GM12878 (cell line): ENCODE measurements at regions not wholly inside any gene's neighbourhood (a gene's known extent, or its start where the extent isn't known, plus 50 kb on each side); places are given as distances from the start of the nearest gene placed in this dataset.

Experiments used
- ATAC-seq: fragments of 200-7000 bp; cut with Tn5 transposase; 3 replicates; pipeline ENCODE4 v1.9.1; 2020; ENCODE audit warnings: mild to moderate bottlenecking, moderate library complexity
- BruUV-seq: library from RNA; stranded (reverse); fragments of 400-500 nt; replicated peaks from 2 replicates; lab custom pipeline; 2021; lab: Mats Ljungman, UMichigan
- CTCF ChIA-PET: fragments of 300-600 bp; sonication (Branson Sonifier 250); formaldehyde crosslinking; extraction: SDS; loops from one replicate; lab custom pipeline; 2021; ENCODE audit warnings: inconsistent platforms; lab: Yijun Ruan, JAX
- POLR2A ChIA-PET: fragments of 350-600 bp; formaldehyde crosslinking; extraction: SDS; loops from one replicate; lab custom pipeline; 2021; ENCODE audit warnings: inconsistent platforms; lab: Charles Lee
- RAD21 ChIA-PET: fragments of 300-600 bp; sonication (Branson Sonifier 250); formaldehyde crosslinking; loops from one replicate; lab custom pipeline; 2023; ENCODE audit warnings: antibody characterized with exemption; ENCODE audit not compliant: unreplicated experiment; lab: Charles Lee
- SMC1A ChIA-PET: fragments of 300-600 bp; sonication (Branson Sonifier 250); formaldehyde crosslinking; loops from one replicate; lab custom pipeline; 2023; ENCODE audit not compliant: unreplicated experiment, uncharacterized antibody; lab: Charles Lee
- DNase-seq: peaks from one replicate; pipeline ENCODE4 v3.0.0-alpha.2; 2011; ENCODE audit warnings: low read depth, low spot score
- FAIRE-seq: peaks from 3 replicates; lab custom pipeline; 2011; peaks lifted over from hg19 to GRCh38; lab: Jason Lieb, UNC
- H2AFZ ChIP-seq: 2 replicates; pipeline ENCODE4 v1.6.0; 2011; ENCODE audit warnings: low read depth, low read length, control low read depth; ENCODE audit not compliant: control insufficient read depth
- H3K27ac ChIP-seq: 2 replicates; pipeline ENCODE4 v1.5.1; 2011; ENCODE audit warnings: control low read depth; ENCODE audit not compliant: control insufficient read depth, insufficient read depth
- H3K27me3 ChIP-seq, 2 experiments: replicated peaks in 1 of 2; 2 replicates each; pipeline versions ENCODE4 v1.6.0 to v1.6.1; 2011; ENCODE audit warnings: low read length in 1 of 2; ENCODE audit not compliant: control insufficient read depth in 2 of 2, insufficient read depth in 2 of 2
- H3K36me3 ChIP-seq, 2 experiments: 2 replicates each; pipeline ENCODE4 v1.5.1; 2011; ENCODE audit warnings: low read length in 1 of 2; ENCODE audit not compliant: control insufficient read depth in 2 of 2, insufficient read depth in 2 of 2
- H3K4me1 ChIP-seq: 2 replicates; pipeline ENCODE4 v1.6.1; 2011; ENCODE audit warnings: mild to moderate bottlenecking, low read length, moderate library complexity, mixed read lengths; ENCODE audit not compliant: control insufficient read depth, insufficient read depth
- H3K4me2 ChIP-seq: 2 replicates; pipeline ENCODE4 v1.6.0; 2011; ENCODE audit warnings: control low read depth; ENCODE audit not compliant: control insufficient read depth, insufficient read depth
- H3K4me3 ChIP-seq: fragments of 200-600 bp; sonication (generic); 2 replicates; pipeline ENCODE4 v1.5.1; 2016
- H3K79me2 ChIP-seq: 2 replicates; pipeline ENCODE4 v1.6.0; 2011; ENCODE audit warnings: low read length; ENCODE audit not compliant: control insufficient read depth, insufficient read depth
- H3K9ac ChIP-seq: 2 replicates; pipeline ENCODE4 v1.8.0; 2011; ENCODE audit warnings: low read length, control low read depth, mixed read lengths; ENCODE audit not compliant: control insufficient read depth, insufficient read depth
- H3K9me3 ChIP-seq: replicated peaks from 3 replicates; pipeline ENCODE4 v1.5.1; 2011; ENCODE audit warnings: mild to moderate bottlenecking, low read length; ENCODE audit not compliant: control insufficient read depth, insufficient read depth
- H4K20me1 ChIP-seq: 2 replicates; pipeline ENCODE4 v1.6.0; 2011; ENCODE audit not compliant: control insufficient read depth, insufficient read depth
- ASH2L ChIP-seq: fragments of 300-600, 200-600 bp; sonication (generic); IDR thresholded peaks from 2 replicates; pipeline ENCODE4 v1.6.1; 2017; ENCODE audit warnings: low read depth, mild to moderate bottlenecking, borderline replicate concordance
- BACH1 ChIP-seq: fragments of 450-650 bp; IDR thresholded peaks from 2 replicates; pipeline ENCODE4 v1.6.1; 2017; ENCODE audit warnings: mild to moderate bottlenecking, borderline replicate concordance
- CBFB ChIP-seq: IDR thresholded peaks from 2 replicates; pipeline ENCODE4 v1.6.1; 2016; ENCODE audit warnings: antibody characterized with exemption, low read depth
- ETV6 ChIP-seq, 2 experiments: fragments of 450-650 bp in 1 of 2; IDR thresholded peaks in 1 of 2; conservative IDR thresholded peaks in 1 of 2; 2 replicates each; pipeline ENCODE4 v1.6.1; 2014; ENCODE audit warnings: antibody characterized with exemption in 1 of 2, borderline replicate concordance in 1 of 2, low read depth in 1 of 2, mild to moderate bottlenecking in 1 of 2, moderate library complexity in 1 of 2
- NR2F1 ChIP-seq: fragments of 450-650 bp; conservative IDR thresholded peaks from 2 replicates; pipeline ENCODE4 v1.6.1; 2017; ENCODE audit warnings: mild to moderate bottlenecking
- POLR2AphosphoS5 ChIP-seq: IDR thresholded peaks from 2 replicates; pipeline ENCODE4 v1.6.1; 2011; ENCODE audit warnings: mild to moderate bottlenecking, low read length, inconsistent platforms
- ZNF622 ChIP-seq: fragments of 450-650 bp; IDR thresholded peaks from 2 replicates; pipeline ENCODE4 v1.6.1; 2017; ENCODE audit warnings: mild to moderate bottlenecking, inconsistent platforms
- WGBS: methylation state at CpG from one replicate; pipeline ENCODE4 v1.1.6; 2016; ENCODE audit warnings: low lambda C conversion rate; ENCODE audit not compliant: insufficient replicate concordance, insufficient coverage; ENCODE audit errors: missing lambda C conversion rate; 5-methylcytosine and 5-hydroxymethylcytosine counted together
- in situ Hi-C: fragments of 300-500 bp; cut with MboI; formaldehyde crosslinking; loops from 9 replicates; pipeline ENCODE4 v1.14.3; 2018; ENCODE audit warnings: mixed read lengths
- intact Hi-C: fragments of 100-400 bp; cut with micrococcal nuclease; formaldehyde crosslinking; loops from one replicate; pipeline ENCODE4 v1.14.2; 2022; ENCODE audit not compliant: unreplicated experiment
- TF ChIP-seq, protein P1 (sequence below): IDR thresholded peaks from 2 replicates; pipeline ENCODE4 v1.6.1; 2011; ENCODE audit warnings: mild to moderate bottlenecking, low read depth, low read length, moderate library complexity; ENCODE audit not compliant: insufficient replicate concordance
- TF ChIP-seq, protein P2 (sequence below), 3 experiments: IDR thresholded peaks in 2 of 3; conservative IDR thresholded peaks in 1 of 3; 2 replicates each; pipeline ENCODE4 v1.5.1; 2011; ENCODE audit warnings: low read depth in 3 of 3, low read length in 3 of 3, mild to moderate bottlenecking in 3 of 3, control low read depth in 2 of 3, moderate library complexity in 2 of 3, inconsistent platforms in 1 of 3, mixed read lengths in 1 of 3; ENCODE audit not compliant: control insufficient read depth in 2 of 3, insufficient read depth in 1 of 3; ENCODE audit errors: extremely low read depth in 1 of 3
- TF ChIP-seq, protein P3 (sequence below): fragments of 450-650 bp; conservative IDR thresholded peaks from 2 replicates; pipeline ENCODE4 v1.6.1; 2017; ENCODE audit warnings: mild to moderate bottlenecking, moderate library complexity

DNA sequence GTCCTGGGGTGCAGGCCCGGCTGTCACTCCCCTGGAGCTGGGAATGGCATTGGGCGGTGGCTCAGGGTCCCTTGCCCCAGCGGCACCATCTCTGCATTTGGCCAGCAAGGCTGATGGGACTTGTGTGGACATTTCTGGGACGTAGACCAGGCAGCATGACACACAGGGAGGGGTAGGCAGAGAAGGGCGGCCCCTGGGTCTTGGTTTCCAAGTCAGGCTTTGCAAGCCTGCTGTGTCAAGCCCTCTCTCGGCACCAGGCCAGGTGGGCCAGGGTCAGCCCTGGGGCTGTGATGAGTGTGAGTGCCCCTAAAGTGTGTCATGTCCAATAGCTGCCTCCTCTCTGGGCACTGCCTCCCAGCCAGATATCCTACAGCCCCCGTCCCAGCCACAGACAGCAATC, 335.2 kb downstream of the SEC14L1 start:
- Histone ChIP-seq H4K20me1 (peaks cover 3% of the 10 kb centered on the region; the same call in 1 of the 2 replicates), H3K4me1 (peaks cover 54% of the 10 kb centered on the region), H3K27me3 (no peaks in the 10 kb centered on the region), H3K4me2 (no peak overlapping the region), H2AFZ (no peak overlapping the region), H3K79me2 (peaks cover 87% of the 10 kb centered on the region), H3K36me3 (peaks cover 21 to 32% of the 10 kb centered on the region in 2 experiments), H3K27ac (no peak overlapping the region), H3K4me3 (no peak overlapping the region), H3K9ac (no peak overlapping the region), H3K9me3 (no peaks in the 10 kb centered on the region)
- ChIA-PET POLR2A (interaction anchor here (4.4 to 5.8 kb wide), 2 partner anchors 26 to 46 kb away, joined by 21 to 41 read pairs; no protein-coding TSS in a partner anchor), SMC1A (interaction anchor here (2.5 to 5.7 kb wide), 2 partner anchors 10 to 34 kb away, joined by 8 to 82 read pairs; no protein-coding TSS in a partner anchor), CTCF (interaction anchor here (1.6 to 5.5 kb wide), 2 partner anchors 46 to 144 kb away, joined by 6 to 62 read pairs; no protein-coding TSS in a partner anchor), RAD21 (interaction anchor here (2.1 to 5.7 kb wide), 4 partner anchors 24 to 47 kb away, joined by 7 to 74 read pairs (median 36); no protein-coding TSS in a partner anchor)
- no peak for FAIRE-seq
- TF ChIP-seq POLR2AphosphoS5: 0 out of 2 replicates have a peak, but pooled peaks have one; percentile 21
- TF ChIP-seq, protein P1, sequence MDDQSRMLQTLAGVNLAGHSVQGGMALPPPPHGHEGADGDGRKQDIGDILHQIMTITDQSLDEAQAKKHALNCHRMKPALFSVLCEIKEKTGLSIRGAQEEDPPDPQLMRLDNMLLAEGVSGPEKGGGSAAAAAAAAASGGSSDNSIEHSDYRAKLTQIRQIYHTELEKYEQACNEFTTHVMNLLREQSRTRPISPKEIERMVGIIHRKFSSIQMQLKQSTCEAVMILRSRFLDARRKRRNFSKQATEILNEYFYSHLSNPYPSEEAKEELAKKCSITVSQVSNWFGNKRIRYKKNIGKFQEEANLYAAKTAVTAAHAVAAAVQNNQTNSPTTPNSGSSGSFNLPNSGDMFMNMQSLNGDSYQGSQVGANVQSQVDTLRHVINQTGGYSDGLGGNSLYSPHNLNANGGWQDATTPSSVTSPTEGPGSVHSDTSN: no peak
- intact Hi-C loops: loop anchor here (5.0 kb wide), 1 partner anchor 34 kb away; no protein-coding TSS in a partner anchor
- WGBS: 85% methylated on average over 7 of the region's 7 CpGs
- no TSS peak for BruUV-seq
- no peak for DNase-seq
- in situ Hi-C loops: no loop called here
- no peak for ATAC-seq

DNA sequence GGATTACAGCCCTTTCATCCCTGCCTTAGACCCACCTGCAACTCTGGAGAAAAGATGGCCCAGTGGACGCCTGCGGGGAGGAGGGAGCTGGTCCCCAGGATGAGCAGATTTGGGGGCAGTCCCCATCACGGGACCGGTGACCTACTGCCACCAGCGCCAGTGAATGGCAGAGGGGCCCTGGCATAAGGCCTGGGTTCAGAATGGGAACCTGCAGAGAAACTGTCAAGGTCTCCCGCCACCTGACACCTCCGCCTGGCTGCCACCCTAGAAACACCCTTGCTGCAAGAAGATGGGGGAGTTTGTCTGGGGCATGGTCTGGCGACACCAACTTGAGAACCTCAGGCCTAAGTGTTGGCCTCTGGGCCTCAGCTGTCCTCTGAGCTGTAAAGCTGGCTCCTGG, 335.7 kb downstream of the SEC14L1 start:
- H3K4me2 ChIP-seq: no peak overlapping the region
- H3K27me3 ChIP-seq: no peaks in the 10 kb centered on the region
- no TSS peak for BruUV-seq
- H2AFZ ChIP-seq: no peak overlapping the region
- no peak for DNase-seq
- H3K36me3 ChIP-seq: peaks cover 17 to 34% of the 10 kb centered on the region in 2 experiments
- intact Hi-C loops (loop anchor here (5.0 kb wide), 1 partner anchor 34 kb away; no protein-coding TSS in a partner anchor), in situ Hi-C loops (no loop called here)
- ChIA-PET SMC1A (no interaction called here), RAD21 (interaction anchor here (5.7 kb wide), 1 partner anchor 37 kb away, joined by 74 read pairs; no protein-coding TSS in a partner anchor), CTCF (interaction anchor here (5.5 kb wide), 1 partner anchor 47 kb away, joined by 62 read pairs; no protein-coding TSS in a partner anchor), POLR2A (no interaction called here)
- H3K9ac ChIP-seq: no peak overlapping the region
- ATAC-seq: no peak
- H4K20me1 ChIP-seq: peaks cover 3% of the 10 kb centered on the region; the same call in 1 of the 2 replicates
- H3K4me3 ChIP-seq: no peak overlapping the region
- H3K79me2 ChIP-seq: peaks cover 83% of the 10 kb centered on the region
- 99% methylated on average over 8 of the region's 8 CpGs for WGBS
- peaks cover 49% of the 10 kb centered on the region for H3K4me1 ChIP-seq
- no peak for FAIRE-seq
- H3K27ac ChIP-seq: no peak overlapping the region
- no peaks in the 10 kb centered on the region for H3K9me3 ChIP-seq
- TF ChIP-seq ASH2L (no peak), BACH1 (no peak), ETV6 (conservative IDR thresholded peaks at IDR 0.05 in 1 of 2, IDR thresholded peaks at IDR 0.05 in 1 of 2; ENCODE audit: borderline replicate concordance in 1 of 2, low read depth in 1 of 2) (no peak), ZNF622 (no peak), NR2F1 (no peak), CBFB (no peak)
- TF ChIP-seq, protein P2, sequence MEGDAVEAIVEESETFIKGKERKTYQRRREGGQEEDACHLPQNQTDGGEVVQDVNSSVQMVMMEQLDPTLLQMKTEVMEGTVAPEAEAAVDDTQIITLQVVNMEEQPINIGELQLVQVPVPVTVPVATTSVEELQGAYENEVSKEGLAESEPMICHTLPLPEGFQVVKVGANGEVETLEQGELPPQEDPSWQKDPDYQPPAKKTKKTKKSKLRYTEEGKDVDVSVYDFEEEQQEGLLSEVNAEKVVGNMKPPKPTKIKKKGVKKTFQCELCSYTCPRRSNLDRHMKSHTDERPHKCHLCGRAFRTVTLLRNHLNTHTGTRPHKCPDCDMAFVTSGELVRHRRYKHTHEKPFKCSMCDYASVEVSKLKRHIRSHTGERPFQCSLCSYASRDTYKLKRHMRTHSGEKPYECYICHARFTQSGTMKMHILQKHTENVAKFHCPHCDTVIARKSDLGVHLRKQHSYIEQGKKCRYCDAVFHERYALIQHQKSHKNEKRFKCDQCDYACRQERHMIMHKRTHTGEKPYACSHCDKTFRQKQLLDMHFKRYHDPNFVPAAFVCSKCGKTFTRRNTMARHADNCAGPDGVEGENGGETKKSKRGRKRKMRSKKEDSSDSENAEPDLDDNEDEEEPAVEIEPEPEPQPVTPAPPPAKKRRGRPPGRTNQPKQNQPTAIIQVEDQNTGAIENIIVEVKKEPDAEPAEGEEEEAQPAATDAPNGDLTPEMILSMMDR (IDR thresholded peaks at IDR 0.05 in 2 of 3, conservative IDR thresholded peaks at IDR 0.05 in 1 of 3; ENCODE audit: control insufficient read depth in 2 of 3, extremely low read depth in 1 of 3, insufficient read depth in 1 of 3, low read depth in 3 of 3, low read length in 3 of 3): no peak
- TF ChIP-seq, protein P3, sequence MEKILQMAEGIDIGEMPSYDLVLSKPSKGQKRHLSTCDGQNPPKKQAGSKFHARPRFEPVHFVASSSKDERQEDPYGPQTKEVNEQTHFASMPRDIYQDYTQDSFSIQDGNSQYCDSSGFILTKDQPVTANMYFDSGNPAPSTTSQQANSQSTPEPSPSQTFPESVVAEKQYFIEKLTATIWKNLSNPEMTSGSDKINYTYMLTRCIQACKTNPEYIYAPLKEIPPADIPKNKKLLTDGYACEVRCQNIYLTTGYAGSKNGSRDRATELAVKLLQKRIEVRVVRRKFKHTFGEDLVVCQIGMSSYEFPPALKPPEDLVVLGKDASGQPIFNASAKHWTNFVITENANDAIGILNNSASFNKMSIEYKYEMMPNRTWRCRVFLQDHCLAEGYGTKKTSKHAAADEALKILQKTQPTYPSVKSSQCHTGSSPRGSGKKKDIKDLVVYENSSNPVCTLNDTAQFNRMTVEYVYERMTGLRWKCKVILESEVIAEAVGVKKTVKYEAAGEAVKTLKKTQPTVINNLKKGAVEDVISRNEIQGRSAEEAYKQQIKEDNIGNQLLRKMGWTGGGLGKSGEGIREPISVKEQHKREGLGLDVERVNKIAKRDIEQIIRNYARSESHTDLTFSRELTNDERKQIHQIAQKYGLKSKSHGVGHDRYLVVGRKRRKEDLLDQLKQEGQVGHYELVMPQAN: no peak
